Progenitor cell of endocrine pancreas (in vitro differentiated cells): ENCODE measurements at regions not wholly inside any gene's neighbourhood (a gene's known extent, or its start where the extent isn't known, plus 50 kb on each side); places are given as distances from the start of the nearest gene placed in this dataset.

Experiments
- DNase-seq: peaks from one replicate; pipeline ENCODE4 v3.0.0; 2021; ENCODE audit warnings: low spot score; ENCODE audit not compliant: unreplicated experiment
- H3K27ac Mint-ChIP-seq: 2 replicates; pipeline ENCODE4 v1.8.0; 2021; ENCODE audit warnings: mild to moderate bottlenecking, moderate library complexity, mixed read lengths
- H3K27me3 Mint-ChIP-seq: 2 replicates; pipeline ENCODE4 v1.8.0; 2021; ENCODE audit warnings: mixed read lengths
- H3K36me3 Mint-ChIP-seq: 2 replicates; pipeline ENCODE4 v1.8.0; 2022; ENCODE audit warnings: mixed read lengths; ENCODE audit not compliant: insufficient read depth
- H3K4me1 Mint-ChIP-seq: 2 replicates; pipeline ENCODE4 v1.8.0; 2021; ENCODE audit warnings: low read depth, mixed read lengths
- H3K4me3 Mint-ChIP-seq: 2 replicates; pipeline ENCODE4 v1.8.0; 2021; ENCODE audit warnings: low read depth, mild to moderate bottlenecking, moderate library complexity, mixed read lengths
- H3K9me3 Mint-ChIP-seq: 2 replicates; pipeline ENCODE4 v1.8.0; 2021; ENCODE audit warnings: low read depth, mixed read lengths
- TF ChIP-seq, protein P1 (sequence below): fragments of 200-600 bp; sonication (generic); IDR thresholded peaks from one replicate; pipeline ENCODE4 v1.5.0; 2021; ENCODE audit warnings: antibody characterized with exemption, mild to moderate bottlenecking; ENCODE audit not compliant: unreplicated experiment

DNA sequence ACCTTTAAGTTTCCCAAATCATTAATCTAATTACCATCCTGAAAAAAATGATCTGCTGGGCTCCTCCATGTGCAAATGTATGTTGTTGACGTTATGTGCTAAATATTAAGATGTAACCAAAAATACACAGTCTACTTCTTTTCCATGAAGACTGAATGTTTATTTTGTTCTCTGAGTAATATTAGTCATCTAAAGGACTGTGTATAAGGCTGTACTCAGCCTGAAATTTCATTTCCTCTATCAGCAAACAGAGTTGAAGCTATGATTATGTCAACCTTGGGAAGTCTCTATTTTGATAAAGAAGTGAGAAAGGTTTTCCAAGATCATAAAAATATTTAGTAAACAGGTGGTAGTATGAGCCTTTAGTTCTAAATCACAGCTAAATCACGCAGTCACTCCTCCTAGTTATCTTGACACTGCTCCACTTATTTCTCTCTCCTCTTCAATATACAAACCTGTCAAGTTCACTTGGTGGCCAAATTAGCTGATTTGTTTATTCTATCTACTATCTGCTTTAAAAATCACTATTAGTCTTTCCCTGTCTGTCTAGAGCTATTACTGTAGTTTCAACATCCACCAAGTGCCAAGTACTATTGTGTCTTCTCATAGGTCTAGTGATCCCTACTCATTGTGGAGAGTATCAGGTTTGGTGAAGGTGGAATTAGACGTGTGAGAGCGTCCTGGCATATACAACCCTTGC lies 211.7 kb upstream of the STARD13 start:
- no peaks in the 10 kb centered on the region for H3K36me3 Mint-ChIP-seq
- no peaks in the 10 kb centered on the region for H3K27me3 Mint-ChIP-seq
- no peak for DNase-seq
- H3K4me3 Mint-ChIP-seq, result no peak overlapping the region
- TF ChIP-seq, protein P1, sequence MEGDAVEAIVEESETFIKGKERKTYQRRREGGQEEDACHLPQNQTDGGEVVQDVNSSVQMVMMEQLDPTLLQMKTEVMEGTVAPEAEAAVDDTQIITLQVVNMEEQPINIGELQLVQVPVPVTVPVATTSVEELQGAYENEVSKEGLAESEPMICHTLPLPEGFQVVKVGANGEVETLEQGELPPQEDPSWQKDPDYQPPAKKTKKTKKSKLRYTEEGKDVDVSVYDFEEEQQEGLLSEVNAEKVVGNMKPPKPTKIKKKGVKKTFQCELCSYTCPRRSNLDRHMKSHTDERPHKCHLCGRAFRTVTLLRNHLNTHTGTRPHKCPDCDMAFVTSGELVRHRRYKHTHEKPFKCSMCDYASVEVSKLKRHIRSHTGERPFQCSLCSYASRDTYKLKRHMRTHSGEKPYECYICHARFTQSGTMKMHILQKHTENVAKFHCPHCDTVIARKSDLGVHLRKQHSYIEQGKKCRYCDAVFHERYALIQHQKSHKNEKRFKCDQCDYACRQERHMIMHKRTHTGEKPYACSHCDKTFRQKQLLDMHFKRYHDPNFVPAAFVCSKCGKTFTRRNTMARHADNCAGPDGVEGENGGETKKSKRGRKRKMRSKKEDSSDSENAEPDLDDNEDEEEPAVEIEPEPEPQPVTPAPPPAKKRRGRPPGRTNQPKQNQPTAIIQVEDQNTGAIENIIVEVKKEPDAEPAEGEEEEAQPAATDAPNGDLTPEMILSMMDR, result no peak
- no peak overlapping the region for H3K27ac Mint-ChIP-seq
- H3K9me3 Mint-ChIP-seq, result peaks cover 10% of the 10 kb centered on the region
- peaks cover 4% of the 10 kb centered on the region for H3K4me1 Mint-ChIP-seq

DNA sequence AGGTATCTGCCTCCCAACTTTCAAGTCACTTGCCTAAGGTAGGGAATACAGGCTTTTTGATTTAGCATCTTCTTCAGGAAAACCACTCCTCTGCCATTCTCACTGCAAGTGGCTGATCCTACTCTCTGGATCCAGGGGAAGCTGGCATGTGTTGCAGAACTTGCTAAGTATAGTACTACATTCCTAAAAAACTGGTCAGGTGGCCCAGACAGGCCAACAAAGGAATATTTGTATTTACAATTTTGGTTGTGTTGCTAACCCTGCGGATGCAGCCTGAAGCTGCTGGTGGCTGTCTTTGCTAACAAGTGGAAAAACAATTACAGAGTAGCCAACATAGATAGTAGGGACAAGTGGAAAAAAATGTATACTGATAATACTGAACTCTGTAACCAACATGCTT lies 222.5 kb upstream of the STARD13 start:
- Mint-ChIP-seq H3K4me3 (no peak overlapping the region), H3K4me1 (no peaks in the 10 kb centered on the region), H3K27ac (no peak overlapping the region), H3K9me3 (no peaks in the 10 kb centered on the region), H3K27me3 (no peaks in the 10 kb centered on the region), H3K36me3 (no peaks in the 10 kb centered on the region)
- TF ChIP-seq, protein P1, result no peak
- no peak for DNase-seq

DNA sequence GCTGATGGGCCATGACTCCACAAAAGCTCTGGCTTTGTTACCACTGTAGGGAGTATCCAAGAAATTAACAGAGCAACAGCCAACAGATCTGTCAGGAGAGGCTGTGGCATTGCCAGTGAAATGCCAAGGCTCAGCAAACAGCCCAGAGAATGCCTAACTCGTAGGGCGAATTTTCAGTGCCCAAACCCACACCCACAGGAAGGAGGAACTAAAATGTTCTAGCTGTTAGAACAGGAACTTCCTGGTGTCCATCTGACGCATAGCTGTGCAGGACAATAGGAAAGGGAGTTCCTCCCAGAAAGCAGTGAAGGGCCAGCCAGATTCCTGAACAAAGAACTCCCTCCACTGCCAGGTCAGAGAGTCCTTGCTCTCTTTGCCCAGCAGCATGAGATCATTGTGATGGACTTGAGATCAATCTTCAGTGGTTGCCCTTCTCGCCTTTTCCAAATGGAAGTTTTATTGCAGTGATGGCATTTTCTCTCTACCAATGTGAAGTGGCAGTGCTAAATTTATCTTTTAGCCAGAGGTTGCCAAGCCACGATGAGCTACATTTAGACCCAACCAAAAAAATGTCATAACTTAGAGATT lies 224.2 kb upstream of the STARD13 start:
- Mint-ChIP-seq H3K4me1 (no peaks in the 10 kb centered on the region), H3K4me3 (no peak overlapping the region), H3K27me3 (no peaks in the 10 kb centered on the region), H3K36me3 (no peaks in the 10 kb centered on the region), H3K27ac (no peak overlapping the region), H3K9me3 (no peaks in the 10 kb centered on the region)
- DNase-seq, result no peak
- TF ChIP-seq, protein P1, result no peak

DNA sequence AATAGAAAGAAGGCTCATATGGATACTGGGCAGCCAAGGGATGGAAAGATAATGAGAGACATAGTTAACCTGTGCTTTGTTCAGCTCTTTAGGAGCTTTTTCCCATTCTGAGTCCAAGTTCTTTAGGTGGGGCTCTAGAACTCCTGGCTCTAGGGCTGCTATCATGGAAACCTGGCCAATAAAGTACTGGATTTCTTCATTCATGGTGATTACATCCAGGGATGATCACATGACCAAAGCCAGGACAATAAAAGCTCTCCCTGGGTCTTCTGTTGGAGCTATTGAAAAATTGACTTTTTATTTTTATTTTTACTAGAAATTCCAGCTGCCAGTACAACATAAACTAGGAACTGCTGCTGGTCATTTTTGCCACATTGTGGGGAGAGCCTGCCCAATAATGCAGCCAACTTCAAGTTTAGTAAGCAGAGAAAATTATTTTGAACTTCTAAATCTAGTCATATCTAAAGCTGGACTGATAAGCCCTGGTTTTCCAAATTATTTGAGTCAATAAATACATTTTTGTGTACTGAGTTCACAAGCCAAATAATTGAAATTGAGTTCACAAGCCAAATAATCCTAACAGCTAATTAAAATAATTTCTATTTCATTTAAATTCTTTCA lies 224.9 kb upstream of the STARD13 start:
- Mint-ChIP-seq H3K27me3 (no peaks in the 10 kb centered on the region), H3K4me1 (no peaks in the 10 kb centered on the region), H3K27ac (no peak overlapping the region), H3K9me3 (no peaks in the 10 kb centered on the region), H3K36me3 (no peaks in the 10 kb centered on the region), H3K4me3 (no peak overlapping the region)
- TF ChIP-seq, protein P1, result no peak
- DNase-seq, result no peak

DNA sequence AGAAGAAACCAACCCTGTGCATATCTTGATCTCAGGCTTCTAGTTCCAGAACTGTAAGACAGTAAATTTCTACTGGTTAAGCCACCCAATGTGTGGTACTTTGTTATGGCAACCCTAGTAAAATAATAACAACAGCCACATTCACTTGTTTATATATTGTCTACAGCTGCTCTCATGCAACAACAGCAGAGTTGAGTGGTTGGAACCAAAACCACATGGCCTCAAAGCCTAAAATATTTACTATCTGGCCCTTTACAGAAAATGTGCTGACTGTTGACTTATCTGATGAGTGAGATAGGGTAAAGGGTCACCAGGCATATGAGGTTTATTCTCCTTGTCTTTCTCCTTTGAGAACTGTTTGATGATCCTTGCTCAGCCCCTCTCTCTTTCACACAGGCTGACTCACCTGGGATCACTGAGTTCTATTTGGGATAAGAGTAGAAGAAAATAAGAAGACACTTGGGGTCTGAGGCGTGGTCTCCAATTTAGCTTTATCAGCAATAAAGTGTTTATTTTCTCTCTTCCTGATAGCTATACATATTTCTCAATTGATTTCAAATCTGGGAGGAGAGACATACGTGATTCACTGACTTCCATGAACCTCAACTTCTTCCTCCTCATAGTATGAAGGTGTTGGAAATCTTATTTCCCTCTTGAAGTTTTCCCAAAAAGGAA lies 227.5 kb upstream of the STARD13 start:
- Mint-ChIP-seq H3K27ac (no peak overlapping the region), H3K9me3 (no peaks in the 10 kb centered on the region), H3K4me3 (no peak overlapping the region), H3K36me3 (no peaks in the 10 kb centered on the region), H3K27me3 (no peaks in the 10 kb centered on the region), H3K4me1 (no peaks in the 10 kb centered on the region)
- TF ChIP-seq, protein P1, result no peak
- no peak for DNase-seq
